ENCODE measurements at regions not wholly inside any gene's neighbourhood (a gene's known extent, or its start where the extent isn't known, plus 50 kb on each side); places are given as distances from the start of the nearest gene placed in this dataset.

DNA sequence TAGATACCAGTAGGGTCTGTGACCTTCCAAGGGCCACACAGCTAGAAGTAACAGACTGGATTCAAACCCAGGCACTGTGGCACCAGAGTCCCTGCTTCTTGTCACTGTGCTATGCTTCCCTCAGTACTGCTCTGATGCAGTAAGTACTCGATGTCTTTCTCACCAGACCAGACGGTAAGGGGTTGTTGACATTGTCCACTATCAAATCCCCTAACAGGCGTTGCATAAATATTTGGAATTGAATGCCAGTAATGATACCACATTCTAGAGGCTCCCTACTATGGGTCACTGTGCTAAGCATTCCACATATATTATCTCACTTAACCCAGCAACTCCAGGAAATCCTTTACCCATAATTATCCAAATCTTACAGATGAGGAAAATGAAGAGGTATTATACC, 223.1 kb downstream of the C1D start:
- DNase-seq (no peak), ATAC-seq (no peak)
- Histone ChIP-seq H3K4me1 (ENCODE audit: control insufficient read depth, insufficient read depth, low read length) (no peaks in the 10 kb centered on the region), H3K4me3 (ENCODE audit: low read length) (no peak overlapping the region), H3K9me3 (ENCODE audit: control insufficient read depth, insufficient read depth, low read length) (no peaks in the 10 kb centered on the region), H3K27ac (ENCODE audit: low read length) (no peak overlapping the region), H3K27me3 (ENCODE audit: control insufficient read depth, insufficient read depth, low read length) (no peaks in the 10 kb centered on the region), H3K36me3 (ENCODE audit: control insufficient read depth, insufficient read depth, low read length) (no peaks in the 10 kb centered on the region)
- Mint-ChIP-seq H3K4me3 (no peak overlapping the region), H3K27me3 (ENCODE audit: low read depth in 2 of 2) (peaks cover 11 to 19% of the 10 kb centered on the region in 2 donors), H3K36me3 (no peaks in the 10 kb centered on the region), H3K9me3 (no peaks in the 10 kb centered on the region), H3K4me1 (peaks cover 10 to 14% of the 10 kb centered on the region in 2 donors), H3K27ac (no peak overlapping the region)
- no peak for TF ChIP-seq CTCF (IDR thresholded peaks at IDR 0.05)
- WGBS (ENCODE audit: insufficient coverage): 96% methylated on average over 3 of the region's 3 CpGs
- intact Hi-C loops (cut with micrococcal nuclease): loop anchor here (1.0 to 10.0 kb wide), 4 partner anchors 185 to 1410 kb away; no protein-coding TSS in a partner anchor

- DNase-seq: peak; percentile 27 to 54
- Histone ChIP-seq H3K36me3 (ENCODE audit: control insufficient read depth, insufficient read depth, low read length) (no peaks in the 10 kb centered on the region), H3K4me3 (ENCODE audit: low read length) (no peak overlapping the region), H3K9me3 (ENCODE audit: control insufficient read depth, insufficient read depth, low read length) (no peaks in the 10 kb centered on the region), H3K4me1 (ENCODE audit: control insufficient read depth, insufficient read depth, low read length) (no peaks in the 10 kb centered on the region), H3K27ac (ENCODE audit: low read length) (no peak overlapping the region), H3K27me3 (ENCODE audit: control insufficient read depth, insufficient read depth, low read length) (no peaks in the 10 kb centered on the region)
- H3K9me3 Mint-ChIP-seq: no peaks in the 10 kb centered on the region
- peaks cover 15 to 19% of the 10 kb centered on the region in 2 donors for H3K27me3 Mint-ChIP-seq (ENCODE audit: low read depth in 2 of 2)
- H3K4me3 Mint-ChIP-seq: no peak overlapping the region
- intact Hi-C loops (cut with micrococcal nuclease): loop anchor here (1.0 to 10.0 kb wide), 4 partner anchors 186 to 1411 kb away; no protein-coding TSS in a partner anchor
- H3K36me3 Mint-ChIP-seq: no peaks in the 10 kb centered on the region
- peak; percentile 76 to 99 (median 93) for ATAC-seq
- WGBS (ENCODE audit: insufficient coverage): 34% methylated on average over 4 of the region's 5 CpGs
- H3K4me1 Mint-ChIP-seq: peaks cover 10 to 14% of the 10 kb centered on the region in 2 donors
- H3K27ac Mint-ChIP-seq: peak overlapping the region in 1 of 2 donors; percentile 15
- TF ChIP-seq CTCF (IDR thresholded peaks at IDR 0.05): peak; percentile 83
Observed at GRCh38 chr2:67840460-67841068, 222.2 kb downstream of the C1D start.

DNA sequence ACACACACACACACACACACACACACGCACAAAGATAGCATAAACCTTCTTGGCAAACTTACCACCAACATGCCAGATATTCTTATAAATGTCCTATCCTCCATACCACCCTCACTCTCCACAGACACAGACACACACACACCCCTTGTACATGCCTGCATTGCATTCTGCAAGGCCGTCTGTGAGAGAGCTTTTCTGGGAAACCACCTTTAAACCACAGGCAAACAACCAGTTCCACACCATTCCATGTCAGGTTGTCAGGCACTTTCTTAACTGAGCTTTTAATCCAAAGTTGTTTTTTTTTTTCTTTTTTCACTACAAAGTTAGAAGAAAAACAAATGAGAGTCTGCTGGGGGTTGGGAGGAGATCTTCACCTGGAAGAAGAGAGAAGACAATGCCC, 221.1 kb downstream of the C1D start:
- intact Hi-C loops (cut with micrococcal nuclease): loop anchor here (10.0 kb wide), 2 partner anchors 187 to 193 kb away; no protein-coding TSS in a partner anchor
- H3K4me3 ChIP-seq (ENCODE audit: low read length): no peak overlapping the region
- no peak overlapping the region for H3K27ac ChIP-seq (ENCODE audit: low read length)
- Mint-ChIP-seq H3K27ac (no peak overlapping the region), H3K4me3 (no peak overlapping the region), H3K9me3 (no peaks in the 10 kb centered on the region), H3K4me1 (peaks cover 10 to 14% of the 10 kb centered on the region in 2 donors), H3K36me3 (no peaks in the 10 kb centered on the region), H3K27me3 (ENCODE audit: low read depth in 2 of 2) (peaks cover 15 to 19% of the 10 kb centered on the region in 2 donors)
- no peaks in the 10 kb centered on the region for H3K27me3 ChIP-seq (ENCODE audit: control insufficient read depth, insufficient read depth, low read length)
- 76% methylated on average over 2 of the region's 2 CpGs for WGBS (ENCODE audit: insufficient coverage)
- no peaks in the 10 kb centered on the region for H3K36me3 ChIP-seq (ENCODE audit: control insufficient read depth, insufficient read depth, low read length)
- no peaks in the 10 kb centered on the region for H3K4me1 ChIP-seq (ENCODE audit: control insufficient read depth, insufficient read depth, low read length)
- no peaks in the 10 kb centered on the region for H3K9me3 ChIP-seq (ENCODE audit: control insufficient read depth, insufficient read depth, low read length)
- TF ChIP-seq CTCF (IDR thresholded peaks at IDR 0.05): no peak
- no peak for DNase-seq
- no peak for ATAC-seq

Data from natural killer cell (primary cell).